HEK293T (cell line): ENCODE measurements at regions not wholly inside any gene's neighbourhood (a gene's known extent, or its start where the extent isn't known, plus 50 kb on each side); places are given as distances from the start of the nearest gene placed in this dataset.

ENCODE experiments used
- ELF4 ChIP-seq: fragments of 450-650 bp; IDR thresholded peaks from 2 replicates; pipeline ENCODE4 v1.6.1; 2017; ENCODE audit warnings: antibody characterized with exemption
- FOXA1 ChIP-seq: fragments of 450-650 bp; IDR thresholded peaks from 2 replicates; pipeline ENCODE4 v1.6.1; 2016; ENCODE audit warnings: mild to moderate bottlenecking
- FOXK2 ChIP-seq: fragments of 450-650 bp; IDR thresholded peaks from 2 replicates; pipeline ENCODE4 v1.6.1; 2016; ENCODE audit warnings: mild to moderate bottlenecking
- HDGF ChIP-seq: fragments of 450-650 bp; IDR thresholded peaks from 2 replicates; pipeline ENCODE4 v1.6.1; 2017; ENCODE audit warnings: antibody characterized with exemption, borderline replicate concordance
- L3MBTL2 ChIP-seq: fragments of 450-650 bp; conservative IDR thresholded peaks from 2 replicates; pipeline ENCODE4 v1.6.1; 2016; ENCODE audit warnings: mild to moderate bottlenecking
- NFRKB ChIP-seq: fragments of 450-650 bp; IDR thresholded peaks from 2 replicates; pipeline ENCODE4 v1.6.1; 2016; ENCODE audit warnings: mild to moderate bottlenecking, moderate library complexity
- PKNOX1 ChIP-seq: fragments of 450-650 bp; IDR thresholded peaks from 2 replicates; pipeline ENCODE4 v1.6.1; 2016
- SP1 ChIP-seq: fragments of 450-650 bp; IDR thresholded peaks from 2 replicates; pipeline ENCODE4 v1.6.1; 2017

- TF ChIP-seq SP1, result no peak
- TF ChIP-seq HDGF, result no peak
- TF ChIP-seq FOXA1, result no peak
- TF ChIP-seq PKNOX1, result no peak
- TF ChIP-seq ELF4, result no peak
- no peak for TF ChIP-seq NFRKB
- TF ChIP-seq FOXK2, result no peak
- TF ChIP-seq L3MBTL2, result no peak
Observed at GRCh38 chr7:110051372-110051771, 1039.6 kb upstream of the LRRN3 start.
